ENCODE measurements at regions not wholly inside any gene's neighbourhood (a gene's known extent, or its start where the extent isn't known, plus 50 kb on each side); places are given as distances from the start of the nearest gene placed in this dataset.
"Not testable (repeated sequence)": the region's sequence is repeated elsewhere in the genome, so short reads cannot be mapped to it uniquely, and the experiment has no call there.

DNA sequence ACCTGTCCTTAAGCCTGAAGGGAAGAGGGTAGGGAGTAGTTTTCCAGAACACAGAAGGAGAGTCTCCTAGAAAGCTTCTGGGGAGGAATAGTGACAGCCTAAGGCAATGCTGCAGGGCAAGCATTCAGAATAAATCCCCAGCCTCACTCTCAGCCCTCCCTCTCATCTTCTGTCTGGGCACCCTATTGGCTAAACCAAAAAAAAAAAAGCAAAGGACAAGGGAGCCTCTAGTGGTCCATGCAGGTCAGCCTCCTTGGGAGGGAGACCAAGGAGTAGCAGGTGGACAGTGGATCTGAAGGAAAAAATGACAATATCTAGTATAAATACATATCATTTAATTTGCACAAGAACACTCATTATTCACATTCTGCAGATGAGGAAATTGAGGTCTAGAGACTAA lies 168.3 kb downstream of the HINT1 start:
- not testable (repeated sequence) for H3K9me3 ChIP-seq (ENCODE audit: control insufficient read depth, low read length); H3K4me1 ChIP-seq (ENCODE audit: control insufficient read depth, insufficient read depth, low read length); H3K9ac ChIP-seq (ENCODE audit: low read length); H3K27me3 ChIP-seq (ENCODE audit: control insufficient read depth, insufficient read depth, low read length); H3K36me3 ChIP-seq (ENCODE audit: control insufficient read depth, insufficient read depth, low read length); H3K4me3 ChIP-seq (ENCODE audit: low read length)

DNA sequence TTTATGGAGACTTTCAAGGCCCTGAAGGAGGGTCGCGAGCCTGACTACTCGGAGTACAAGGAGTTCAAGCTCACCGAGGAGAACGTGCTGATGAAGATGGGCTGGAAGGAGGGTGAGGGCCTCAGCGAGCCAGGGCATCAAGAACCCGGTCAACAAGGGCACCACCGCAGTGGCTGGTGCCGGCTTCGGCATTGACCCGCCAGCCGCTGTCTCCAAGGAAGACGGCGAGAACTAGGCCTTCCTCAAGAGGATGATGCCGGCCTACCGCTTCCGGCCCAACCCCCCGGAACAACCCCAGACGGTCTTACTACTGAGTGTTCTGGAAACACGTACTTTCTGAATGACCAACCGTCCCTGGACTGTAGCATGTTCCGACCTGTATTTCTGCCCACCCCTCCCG lies 169.2 kb downstream of the HINT1 start:
- Histone ChIP-seq H3K27me3 (ENCODE audit: control insufficient read depth, insufficient read depth, low read length) (no peaks in the 10 kb centered on the region), H3K9ac (ENCODE audit: low read length) (no peak overlapping the region), H3K4me1 (ENCODE audit: control insufficient read depth, insufficient read depth, low read length) (no peaks in the 10 kb centered on the region), H3K36me3 (ENCODE audit: control insufficient read depth, insufficient read depth, low read length) (no peaks in the 10 kb centered on the region), H3K4me3 (ENCODE audit: low read length) (no peak overlapping the region), H3K9me3 (ENCODE audit: control insufficient read depth, low read length) (no peaks in the 10 kb centered on the region)

DNA sequence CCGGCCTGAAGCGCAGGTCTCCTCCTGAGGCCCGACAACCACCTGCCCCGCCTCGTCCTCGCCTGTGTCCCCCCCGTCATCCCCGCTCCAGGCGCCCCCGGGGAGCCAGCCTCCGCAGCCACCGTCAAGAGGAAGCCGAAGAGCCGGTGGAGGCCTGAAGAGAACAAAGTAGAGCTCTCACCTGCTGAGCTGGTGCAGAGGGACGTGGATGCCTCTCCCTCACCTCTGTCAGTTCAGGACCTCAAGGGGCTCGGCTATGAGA lies 169.9 kb downstream of the HINT1 start:
- H3K4me1 ChIP-seq (ENCODE audit: control insufficient read depth, insufficient read depth, low read length), result no peaks in the 10 kb centered on the region
- no peak overlapping the region for H3K4me3 ChIP-seq (ENCODE audit: low read length)
- H3K27me3 ChIP-seq (ENCODE audit: control insufficient read depth, insufficient read depth, low read length), result no peaks in the 10 kb centered on the region
- H3K9me3 ChIP-seq (ENCODE audit: control insufficient read depth, low read length), result no peaks in the 10 kb centered on the region
- no peak overlapping the region for H3K9ac ChIP-seq (ENCODE audit: low read length)
- no peaks in the 10 kb centered on the region for H3K36me3 ChIP-seq (ENCODE audit: control insufficient read depth, insufficient read depth, low read length)

DNA sequence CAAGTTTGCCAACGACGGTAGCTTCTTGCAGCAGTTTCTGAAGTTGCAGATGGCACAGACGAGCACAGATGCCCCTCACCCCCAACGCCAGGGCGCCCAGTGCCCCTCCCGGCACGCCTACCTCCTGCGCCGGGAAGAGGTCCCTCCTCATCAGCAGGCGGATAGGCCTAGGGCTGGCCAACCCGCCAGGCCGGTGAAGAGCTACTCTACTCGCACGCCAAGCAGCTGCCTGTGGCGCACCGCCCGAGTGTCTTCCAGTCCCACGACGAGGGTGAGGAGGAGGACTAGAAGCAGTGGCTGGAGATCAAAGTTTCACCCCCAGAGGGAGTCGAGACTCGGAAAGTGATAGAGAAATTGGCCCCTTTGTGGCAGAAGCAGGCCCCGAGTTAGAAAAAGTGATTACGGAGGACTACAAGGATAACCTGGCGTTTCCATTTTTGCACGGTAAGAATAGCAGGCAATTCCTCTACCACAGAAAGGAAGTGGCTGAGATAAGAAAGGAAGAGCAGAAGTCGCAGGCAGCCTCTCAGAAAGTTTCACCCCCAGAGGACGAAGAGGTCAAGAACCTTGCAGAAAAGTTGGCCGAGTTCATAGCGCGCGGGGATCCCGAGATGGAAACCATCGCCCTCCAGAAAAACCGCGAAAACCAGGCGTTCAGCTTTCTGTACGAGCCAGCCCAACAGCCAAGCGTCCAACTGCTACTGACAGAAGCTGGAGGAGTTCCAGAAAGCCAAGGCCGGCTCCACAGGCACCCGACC lies 170.4 kb downstream of the HINT1 start:
- H3K4me1 ChIP-seq (ENCODE audit: control insufficient read depth, insufficient read depth, low read length), result no peaks in the 10 kb centered on the region
- no peaks in the 10 kb centered on the region for H3K9me3 ChIP-seq (ENCODE audit: control insufficient read depth, low read length)
- no peaks in the 10 kb centered on the region for H3K36me3 ChIP-seq (ENCODE audit: control insufficient read depth, insufficient read depth, low read length)
- H3K27me3 ChIP-seq (ENCODE audit: control insufficient read depth, insufficient read depth, low read length), result no peaks in the 10 kb centered on the region
- no peak overlapping the region for H3K4me3 ChIP-seq (ENCODE audit: low read length)
- H3K9ac ChIP-seq (ENCODE audit: low read length), result no peak overlapping the region

DNA sequence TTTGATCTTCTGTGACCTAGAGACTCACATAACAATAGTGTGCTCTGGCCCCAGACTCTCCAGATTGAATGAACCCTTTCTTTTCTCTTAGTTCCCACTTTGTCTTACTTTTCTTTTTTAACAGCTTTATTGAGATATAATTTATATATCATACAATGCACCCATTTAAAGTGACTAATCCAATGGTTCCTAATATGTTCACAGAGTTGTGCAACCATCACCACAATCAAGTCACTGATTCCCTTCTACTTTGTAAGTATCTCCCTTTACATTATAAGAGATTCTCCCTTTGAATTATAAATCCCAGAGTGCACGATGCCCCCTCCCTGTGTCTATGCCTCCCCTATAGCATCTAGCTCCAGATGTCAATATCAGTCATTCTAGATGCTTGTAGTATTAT lies 172.4 kb downstream of the HINT1 start:
- H3K4me3 ChIP-seq (ENCODE audit: low read length), result no peak overlapping the region
- no peaks in the 10 kb centered on the region for H3K36me3 ChIP-seq (ENCODE audit: control insufficient read depth, insufficient read depth, low read length)
- no peaks in the 10 kb centered on the region for H3K4me1 ChIP-seq (ENCODE audit: control insufficient read depth, insufficient read depth, low read length)
- no peaks in the 10 kb centered on the region for H3K27me3 ChIP-seq (ENCODE audit: control insufficient read depth, insufficient read depth, low read length)
- no peaks in the 10 kb centered on the region for H3K9me3 ChIP-seq (ENCODE audit: control insufficient read depth, low read length)
- H3K9ac ChIP-seq (ENCODE audit: low read length), result no peak overlapping the region

DNA sequence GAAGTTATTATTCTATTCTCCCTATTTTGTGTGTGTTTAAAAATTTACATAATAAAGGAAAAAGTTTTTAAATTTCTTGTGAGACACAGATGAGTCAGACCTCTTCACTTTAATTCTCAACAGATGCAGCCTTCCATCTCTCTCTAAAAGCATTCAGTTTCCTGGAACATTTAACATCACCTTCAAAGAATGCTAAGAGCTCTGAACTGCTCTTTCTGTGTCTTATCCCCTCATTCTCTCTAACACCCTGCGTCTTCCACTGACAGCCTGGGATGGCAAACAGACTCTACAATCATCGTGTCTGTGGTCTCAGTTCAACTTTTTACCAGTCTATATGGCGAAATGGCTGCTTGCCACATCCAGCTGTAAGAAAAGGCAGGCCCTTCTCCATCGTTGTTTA lies 173.0 kb downstream of the HINT1 start:
- no peaks in the 10 kb centered on the region for H3K4me1 ChIP-seq (ENCODE audit: control insufficient read depth, insufficient read depth, low read length)
- H3K27me3 ChIP-seq (ENCODE audit: control insufficient read depth, insufficient read depth, low read length), result no peaks in the 10 kb centered on the region
- H3K4me3 ChIP-seq (ENCODE audit: low read length), result no peak overlapping the region
- H3K9ac ChIP-seq (ENCODE audit: low read length), result no peak overlapping the region
- no peaks in the 10 kb centered on the region for H3K36me3 ChIP-seq (ENCODE audit: control insufficient read depth, insufficient read depth, low read length)
- no peaks in the 10 kb centered on the region for H3K9me3 ChIP-seq (ENCODE audit: control insufficient read depth, low read length)

DNA sequence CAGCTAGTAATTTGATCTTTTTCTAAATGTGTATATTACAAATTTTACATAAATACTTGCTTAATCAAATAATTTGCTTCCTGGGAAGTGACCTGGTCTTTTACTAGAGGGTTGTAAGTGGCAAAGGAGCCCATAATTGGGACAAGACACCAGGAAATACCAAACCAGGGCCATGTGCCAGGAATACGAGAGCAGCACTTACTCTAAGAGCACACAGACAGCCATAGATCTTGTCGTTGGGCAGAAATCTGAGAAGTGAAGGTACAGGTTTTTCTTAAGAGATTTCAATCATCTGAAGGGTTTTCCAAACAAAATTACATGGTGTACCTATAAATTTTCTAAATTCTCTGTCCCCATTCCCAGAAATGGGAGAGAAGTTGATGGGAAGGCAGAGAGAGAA lies 179.3 kb downstream of the HINT1 start:
- no peaks in the 10 kb centered on the region for H3K36me3 ChIP-seq (ENCODE audit: control insufficient read depth, insufficient read depth, low read length)
- no peaks in the 10 kb centered on the region for H3K4me1 ChIP-seq (ENCODE audit: control insufficient read depth, insufficient read depth, low read length)
- no peak overlapping the region for H3K4me3 ChIP-seq (ENCODE audit: low read length)
- no peaks in the 10 kb centered on the region for H3K27me3 ChIP-seq (ENCODE audit: control insufficient read depth, insufficient read depth, low read length)
- no peak overlapping the region for H3K9ac ChIP-seq (ENCODE audit: low read length)
- H3K9me3 ChIP-seq (ENCODE audit: control insufficient read depth, low read length), result no peaks in the 10 kb centered on the region

DNA sequence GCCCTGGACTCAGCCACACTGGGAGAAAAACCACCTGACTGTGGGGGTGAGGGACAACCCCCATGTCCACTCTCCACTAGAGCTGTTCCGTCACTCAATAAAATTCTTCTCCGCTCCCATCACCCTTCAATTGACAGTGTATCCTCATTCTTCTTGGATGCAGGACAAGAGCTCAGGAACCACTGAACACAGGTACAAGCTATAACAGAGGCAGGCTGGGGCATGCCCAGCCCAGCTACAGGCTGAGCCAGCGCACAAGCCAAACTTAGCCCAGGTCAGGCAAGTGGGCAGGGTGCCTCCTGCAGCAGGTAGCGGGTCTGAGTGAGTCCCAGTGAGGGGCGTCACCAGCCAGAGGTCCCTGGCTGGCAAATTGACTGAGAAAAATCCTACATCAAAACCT lies 183.4 kb downstream of the HINT1 start:
- H3K9me3 ChIP-seq (ENCODE audit: control insufficient read depth, low read length), result no peaks in the 10 kb centered on the region
- H3K36me3 ChIP-seq (ENCODE audit: control insufficient read depth, insufficient read depth, low read length), result no peaks in the 10 kb centered on the region
- no peaks in the 10 kb centered on the region for H3K27me3 ChIP-seq (ENCODE audit: control insufficient read depth, insufficient read depth, low read length)
- no peak overlapping the region for H3K4me3 ChIP-seq (ENCODE audit: low read length)
- H3K9ac ChIP-seq (ENCODE audit: low read length), result no peak overlapping the region
- H3K4me1 ChIP-seq (ENCODE audit: control insufficient read depth, insufficient read depth, low read length), result peaks cover 2% of the 10 kb centered on the region

DNA sequence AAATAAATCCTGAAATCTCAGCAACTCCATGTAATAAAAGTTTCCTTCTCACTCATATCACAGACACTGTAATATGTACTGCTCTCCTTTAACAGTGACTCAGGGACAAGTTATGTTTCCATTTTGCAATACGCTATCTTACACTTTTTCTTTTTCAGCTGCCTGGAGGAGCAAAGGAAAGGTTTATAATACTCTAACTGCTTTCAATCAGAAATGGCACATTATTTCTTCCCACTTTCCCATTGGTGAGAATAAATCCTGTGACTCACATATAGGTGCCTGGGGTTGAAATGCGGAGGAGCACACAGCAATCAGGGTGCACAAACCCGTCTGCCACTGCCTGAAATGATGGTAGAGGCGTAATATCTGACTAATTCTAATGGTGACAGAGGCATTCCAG lies 186.6 kb downstream of the HINT1 start:
- Histone ChIP-seq H3K4me1 (ENCODE audit: control insufficient read depth, insufficient read depth, low read length) (peaks cover 27% of the 10 kb centered on the region), H3K4me3 (ENCODE audit: low read length) (no peak overlapping the region), H3K36me3 (ENCODE audit: control insufficient read depth, insufficient read depth, low read length) (no peaks in the 10 kb centered on the region), H3K9ac (ENCODE audit: low read length) (no peak overlapping the region), H3K9me3 (ENCODE audit: control insufficient read depth, low read length) (no peaks in the 10 kb centered on the region), H3K27me3 (ENCODE audit: control insufficient read depth, insufficient read depth, low read length) (no peaks in the 10 kb centered on the region)

DNA sequence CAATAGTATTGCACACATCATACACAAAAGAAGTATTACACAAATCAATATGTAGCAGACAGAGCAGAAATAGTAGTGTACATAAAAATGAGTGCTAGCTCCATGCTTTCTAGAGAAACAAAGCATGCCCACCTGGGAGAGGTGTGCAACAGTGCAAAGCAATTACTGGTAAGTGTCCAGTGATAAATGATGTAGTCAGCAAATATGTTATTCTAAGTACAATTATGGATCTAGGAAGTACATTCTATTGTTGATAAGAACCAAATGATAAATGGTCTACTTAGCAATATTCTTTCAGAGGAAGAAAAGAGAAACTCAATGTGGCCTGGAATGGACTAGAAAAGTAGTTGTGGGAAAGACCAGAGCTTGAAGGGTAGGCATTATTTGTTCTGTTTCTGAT lies 188.6 kb downstream of the HINT1 start:
- Histone ChIP-seq H3K27me3 (ENCODE audit: control insufficient read depth, insufficient read depth, low read length) (no peaks in the 10 kb centered on the region), H3K9ac (ENCODE audit: low read length) (no peak overlapping the region), H3K4me3 (ENCODE audit: low read length) (no peak overlapping the region), H3K36me3 (ENCODE audit: control insufficient read depth, insufficient read depth, low read length) (no peaks in the 10 kb centered on the region), H3K9me3 (ENCODE audit: control insufficient read depth, low read length) (no peaks in the 10 kb centered on the region), H3K4me1 (ENCODE audit: control insufficient read depth, insufficient read depth, low read length) (peaks cover 27% of the 10 kb centered on the region)

DNA sequence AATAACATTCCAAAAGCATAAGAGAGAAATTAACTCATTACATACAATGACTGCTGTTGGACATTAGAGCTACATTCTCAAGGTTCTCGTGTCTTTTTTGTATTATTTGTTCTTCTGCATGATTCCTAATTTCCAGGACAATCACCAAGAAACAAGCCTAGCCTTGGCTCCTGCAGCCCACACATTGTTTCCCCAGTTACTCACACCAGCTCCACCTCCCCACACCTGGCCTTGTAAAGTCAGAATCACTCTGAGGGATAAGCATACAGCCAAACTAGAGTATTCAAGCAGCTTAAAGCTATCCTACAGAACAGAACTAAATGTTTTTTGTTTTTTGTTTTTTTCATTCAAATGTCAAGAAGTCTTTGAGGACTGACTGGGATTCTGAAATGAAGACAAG lies 189.2 kb downstream of the HINT1 start:
- Histone ChIP-seq H3K9me3 (ENCODE audit: control insufficient read depth, low read length) (no peaks in the 10 kb centered on the region), H3K4me1 (ENCODE audit: control insufficient read depth, insufficient read depth, low read length) (peaks cover 27% of the 10 kb centered on the region), H3K27me3 (ENCODE audit: control insufficient read depth, insufficient read depth, low read length) (no peaks in the 10 kb centered on the region), H3K9ac (ENCODE audit: low read length) (no peak overlapping the region), H3K36me3 (ENCODE audit: control insufficient read depth, insufficient read depth, low read length) (no peaks in the 10 kb centered on the region), H3K4me3 (ENCODE audit: low read length) (no peak overlapping the region)

DNA sequence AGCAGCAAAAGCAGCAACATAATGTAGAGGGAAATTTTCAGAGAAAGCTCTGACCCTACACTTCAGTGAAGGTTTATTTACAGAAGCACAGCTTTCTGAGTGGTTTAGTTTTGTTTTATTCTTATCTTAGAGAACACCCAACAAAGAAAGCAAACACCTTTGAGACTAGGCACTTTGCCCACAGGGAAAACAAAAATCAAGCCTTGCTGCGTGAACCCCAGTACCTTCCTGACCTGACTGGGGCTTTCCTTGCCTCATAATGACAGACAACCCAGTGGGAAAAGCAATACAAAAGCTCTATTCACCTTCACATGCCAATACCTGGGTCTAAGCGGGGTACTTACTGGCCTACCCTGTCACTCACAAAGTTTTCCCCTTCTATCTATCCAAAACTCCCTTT lies 189.8 kb downstream of the HINT1 start:
- H3K4me3 ChIP-seq (ENCODE audit: low read length), result no peak overlapping the region
- H3K27me3 ChIP-seq (ENCODE audit: control insufficient read depth, insufficient read depth, low read length), result no peaks in the 10 kb centered on the region
- no peaks in the 10 kb centered on the region for H3K9me3 ChIP-seq (ENCODE audit: control insufficient read depth, low read length)
- H3K9ac ChIP-seq (ENCODE audit: low read length), result no peak overlapping the region
- H3K4me1 ChIP-seq (ENCODE audit: control insufficient read depth, insufficient read depth, low read length), result peaks cover 27% of the 10 kb centered on the region
- no peaks in the 10 kb centered on the region for H3K36me3 ChIP-seq (ENCODE audit: control insufficient read depth, insufficient read depth, low read length)

DNA sequence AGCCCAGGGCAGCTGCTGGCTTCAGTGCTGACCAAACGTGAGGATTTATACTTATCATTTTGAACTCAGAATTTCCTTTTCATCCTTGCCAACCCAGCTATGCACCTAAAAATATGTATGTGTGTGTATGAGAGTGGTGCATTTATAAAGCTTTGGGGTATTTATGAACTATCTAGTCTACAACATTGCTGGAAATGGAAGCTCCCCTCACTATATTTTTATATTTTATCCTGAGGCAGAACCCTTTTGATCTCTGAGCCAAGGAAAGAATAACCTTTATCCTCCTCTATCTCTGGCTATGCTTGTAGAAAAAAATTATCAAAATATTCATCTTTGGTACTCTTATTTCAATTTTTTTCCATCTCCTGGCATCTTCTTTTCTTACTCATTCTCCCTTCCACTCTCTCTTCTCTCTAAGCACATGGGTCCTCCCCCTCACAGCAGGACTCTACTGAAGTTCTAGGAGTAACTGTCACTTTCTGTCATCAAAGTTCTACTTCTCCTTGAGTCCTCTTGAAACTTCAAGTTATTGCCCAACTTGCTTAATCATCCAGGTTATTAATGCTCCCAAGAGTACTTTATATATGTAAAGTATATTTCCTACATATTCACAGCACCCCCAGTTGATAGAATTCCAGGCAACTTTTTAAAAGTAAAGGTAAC lies 190.9 kb downstream of the HINT1 start:
- Histone ChIP-seq H3K36me3 (ENCODE audit: control insufficient read depth, insufficient read depth, low read length) (no peaks in the 10 kb centered on the region), H3K4me1 (ENCODE audit: control insufficient read depth, insufficient read depth, low read length) (peaks cover 27% of the 10 kb centered on the region), H3K9ac (ENCODE audit: low read length) (no peak overlapping the region), H3K27me3 (ENCODE audit: control insufficient read depth, insufficient read depth, low read length) (no peaks in the 10 kb centered on the region), H3K4me3 (ENCODE audit: low read length) (no peak overlapping the region), H3K9me3 (ENCODE audit: control insufficient read depth, low read length) (no peaks in the 10 kb centered on the region)

Measured in mucosa of stomach (tissue), 1 donor.